Endothelial cell of hepatic sinusoid (primary cell): ENCODE measurements at regions not wholly inside any gene's neighbourhood (a gene's known extent, or its start where the extent isn't known, plus 50 kb on each side); places are given as distances from the start of the nearest gene placed in this dataset.

Source experiments
- in situ Hi-C: cut with HindIII; loops from 2 replicates; pipeline ENCODE4 v1.10.0; 2017; ENCODE audit warnings: low sequenced_read_pairs

GRCh38 chr17:13921841-13922776 lies 147.2 kb upstream of the COX10 start:
- in situ Hi-C loops: no loop called here

GRCh38 chr17:13922885-13923284 lies 146.4 kb upstream of the COX10 start:
- in situ Hi-C loops: no loop called here

GRCh38 chr17:13925579-13925978 lies 143.7 kb upstream of the COX10 start:
- in situ Hi-C loops: no loop called here

- in situ Hi-C loops: no loop called here
Observed at GRCh38 chr17:13931111-13931526, 138.2 kb upstream of the COX10 start.

- in situ Hi-C loops: no loop called here
Observed at GRCh38 chr17:13931800-13932460, 137.4 kb upstream of the COX10 start.

GRCh38 chr17:13933441-13934276 lies 135.6 kb upstream of the COX10 start:
- in situ Hi-C loops: no loop called here

GRCh38 chr17:13939222-13939621 lies 130.1 kb upstream of the COX10 start:
- in situ Hi-C loops: no loop called here

- in situ Hi-C loops: no loop called here
Observed at GRCh38 chr17:13940858-13941665, 128.2 kb upstream of the COX10 start.

GRCh38 chr17:13941781-13942180 lies 127.5 kb upstream of the COX10 start:
- in situ Hi-C loops: no loop called here

GRCh38 chr17:13943909-13944308 lies 125.4 kb upstream of the COX10 start:
- in situ Hi-C loops: no loop called here

- in situ Hi-C loops: no loop called here
Observed at GRCh38 chr17:13947499-13947898, 121.8 kb upstream of the COX10 start.

- in situ Hi-C loops: no loop called here
Observed at GRCh38 chr17:13952009-13952750, 117.1 kb upstream of the COX10 start.

GRCh38 chr17:13953841-13954240 lies 115.5 kb upstream of the COX10 start:
- in situ Hi-C loops: no loop called here

- in situ Hi-C loops: no loop called here
Observed at GRCh38 chr17:13957636-13958035, 111.7 kb upstream of the COX10 start.

- in situ Hi-C loops: no loop called here
Observed at GRCh38 chr17:13958773-13959172, 110.5 kb upstream of the COX10 start.

GRCh38 chr17:13961265-13961664 lies 108.0 kb upstream of the COX10 start:
- in situ Hi-C loops: no loop called here

GRCh38 chr17:13962716-13963240 lies 106.5 kb upstream of the COX10 start:
- in situ Hi-C loops: no loop called here

GRCh38 chr17:13967416-13967815 lies 101.9 kb upstream of the COX10 start:
- in situ Hi-C loops: no loop called here

- in situ Hi-C loops: no loop called here
Observed at GRCh38 chr17:13970531-13970930, 98.8 kb upstream of the COX10 start.
